ENCODE measurements at regions not wholly inside any gene's neighbourhood (a gene's known extent, or its start where the extent isn't known, plus 50 kb on each side); places are given as distances from the start of the nearest gene placed in this dataset.
A peak's percentile ranks its signal among the peaks of the same experiment; 100 is the strongest.

DNA sequence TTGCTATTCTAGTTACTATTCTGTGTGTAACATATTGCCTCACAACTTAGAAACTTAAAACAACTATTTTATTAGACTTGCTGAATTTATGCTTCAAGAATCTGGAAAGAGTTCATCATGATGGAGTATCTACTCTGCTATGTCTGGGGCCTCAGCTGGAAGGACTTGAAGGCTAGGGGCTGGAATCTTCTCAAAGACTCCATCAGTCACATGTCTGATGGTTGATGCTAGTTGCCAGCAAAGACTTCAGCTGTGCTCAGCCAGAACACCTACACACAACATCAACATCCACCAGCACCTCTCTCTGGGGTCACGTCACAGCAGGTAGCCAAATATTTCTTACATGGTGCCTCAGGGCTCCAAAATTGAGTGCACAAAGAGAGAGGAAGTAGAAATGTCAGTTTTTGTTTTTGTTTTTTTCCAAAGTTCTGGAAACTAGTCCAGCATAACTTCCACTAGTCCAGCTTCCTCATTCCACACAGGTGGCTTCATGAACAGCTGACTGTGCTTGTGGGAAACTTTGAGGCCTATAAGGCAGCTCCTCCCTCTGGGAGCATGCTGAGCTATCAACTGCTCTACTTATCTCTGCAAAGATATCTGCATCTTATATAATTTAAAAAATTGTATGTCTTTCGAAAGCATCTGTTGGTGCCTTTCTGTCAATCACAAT lies 325.4 kb upstream of the AGTR1 start:
- H3K9me3 ChIP-seq, result no peaks in the 10 kb centered on the region
- TF ChIP-seq POLR2A (IDR thresholded peaks at IDR 0.05; ENCODE audit: low read depth) (no peak), EP300 (IDR thresholded peaks at IDR 0.05) (no peak), POLR2AphosphoS5 (IDR thresholded peaks at IDR 0.05) (no peak)
- TF ChIP-seq, protein P1, sequence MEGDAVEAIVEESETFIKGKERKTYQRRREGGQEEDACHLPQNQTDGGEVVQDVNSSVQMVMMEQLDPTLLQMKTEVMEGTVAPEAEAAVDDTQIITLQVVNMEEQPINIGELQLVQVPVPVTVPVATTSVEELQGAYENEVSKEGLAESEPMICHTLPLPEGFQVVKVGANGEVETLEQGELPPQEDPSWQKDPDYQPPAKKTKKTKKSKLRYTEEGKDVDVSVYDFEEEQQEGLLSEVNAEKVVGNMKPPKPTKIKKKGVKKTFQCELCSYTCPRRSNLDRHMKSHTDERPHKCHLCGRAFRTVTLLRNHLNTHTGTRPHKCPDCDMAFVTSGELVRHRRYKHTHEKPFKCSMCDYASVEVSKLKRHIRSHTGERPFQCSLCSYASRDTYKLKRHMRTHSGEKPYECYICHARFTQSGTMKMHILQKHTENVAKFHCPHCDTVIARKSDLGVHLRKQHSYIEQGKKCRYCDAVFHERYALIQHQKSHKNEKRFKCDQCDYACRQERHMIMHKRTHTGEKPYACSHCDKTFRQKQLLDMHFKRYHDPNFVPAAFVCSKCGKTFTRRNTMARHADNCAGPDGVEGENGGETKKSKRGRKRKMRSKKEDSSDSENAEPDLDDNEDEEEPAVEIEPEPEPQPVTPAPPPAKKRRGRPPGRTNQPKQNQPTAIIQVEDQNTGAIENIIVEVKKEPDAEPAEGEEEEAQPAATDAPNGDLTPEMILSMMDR (IDR thresholded peaks at IDR 0.05), result no peak
- WGBS, result 76% methylated on average over 2 of the region's 2 CpGs
- H3K27ac ChIP-seq (replicated peaks in 1 of 4), result no peak overlapping the region
- no peaks in the 10 kb centered on the region for H3K27me3 ChIP-seq
- intact Hi-C loops (cut with DNase I), result no loop called here
- H3K4me1 ChIP-seq, result no peaks in the 10 kb centered on the region
- H3K36me3 ChIP-seq, result no peaks in the 10 kb centered on the region
- DNase-seq (ENCODE audit: extremely low spot score), result no peak
- no peak overlapping the region for H3K4me3 ChIP-seq

DNA sequence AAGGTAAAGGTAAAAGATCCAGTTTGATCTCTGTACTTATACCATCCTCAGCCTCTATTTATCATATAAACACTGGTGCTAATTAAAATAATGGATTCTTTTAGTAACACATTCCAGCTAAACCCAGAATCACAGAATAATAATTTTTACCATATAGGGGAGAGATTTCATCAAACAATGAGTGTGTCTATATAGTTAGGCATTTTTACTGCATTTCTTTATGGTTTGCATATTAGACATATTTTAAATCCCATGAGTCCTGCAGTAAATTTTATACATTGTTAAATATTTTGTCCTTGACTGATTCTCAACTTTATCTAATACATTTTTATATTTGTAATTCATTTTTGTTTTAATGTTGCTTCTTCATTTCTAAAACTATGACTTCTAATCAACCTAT lies 323.7 kb upstream of the AGTR1 start:
- H3K4me3 ChIP-seq, result no peak overlapping the region
- no peaks in the 10 kb centered on the region for H3K9me3 ChIP-seq
- no peak for TF ChIP-seq POLR2AphosphoS5 (IDR thresholded peaks at IDR 0.05)
- TF ChIP-seq, protein P1 (IDR thresholded peaks at IDR 0.05), result no peak
- TF ChIP-seq POLR2A (IDR thresholded peaks at IDR 0.05; ENCODE audit: low read depth), result no peak
- TF ChIP-seq EP300 (IDR thresholded peaks at IDR 0.05), result no peak
- H3K4me1 ChIP-seq, result no peaks in the 10 kb centered on the region
- intact Hi-C loops (cut with DNase I), result no loop called here
- no peak for DNase-seq (ENCODE audit: extremely low spot score)
- no peaks in the 10 kb centered on the region for H3K27me3 ChIP-seq
- no peak overlapping the region for H3K27ac ChIP-seq (replicated peaks in 1 of 4)
- no peaks in the 10 kb centered on the region for H3K36me3 ChIP-seq

DNA sequence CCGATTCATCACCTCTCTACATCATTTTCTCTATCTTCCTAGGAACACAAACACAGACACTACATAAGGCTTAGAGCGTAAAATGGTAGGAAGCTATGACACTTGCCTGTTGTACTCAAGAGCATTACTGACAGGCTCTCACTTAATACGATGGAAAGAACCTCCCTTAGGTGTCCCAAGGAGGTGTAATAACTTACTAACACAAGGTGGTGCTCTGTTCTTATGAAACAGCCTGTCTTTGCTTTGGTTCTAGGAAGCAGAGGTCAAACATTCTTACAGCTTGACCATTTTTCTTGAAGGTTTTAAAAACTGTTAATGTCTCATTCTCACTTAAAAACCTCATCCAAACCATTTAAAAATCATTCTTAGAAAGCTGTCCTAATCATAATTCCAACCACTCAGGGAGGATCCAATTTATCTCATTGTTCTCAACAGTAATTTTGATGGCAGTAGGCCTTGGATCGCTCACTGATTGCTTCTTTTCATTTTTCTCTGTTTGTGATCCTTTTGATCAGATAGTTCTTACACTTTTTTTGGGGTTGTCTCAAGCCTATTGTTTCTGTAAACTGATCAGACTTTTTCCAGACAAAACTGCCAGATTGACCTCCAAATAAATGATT lies 317.8 kb upstream of the AGTR1 start:
- no peak overlapping the region for H3K27ac ChIP-seq (replicated peaks in 1 of 4)
- no peak overlapping the region for H3K4me3 ChIP-seq
- no peaks in the 10 kb centered on the region for H3K27me3 ChIP-seq
- H3K4me1 ChIP-seq, result no peaks in the 10 kb centered on the region
- H3K36me3 ChIP-seq, result no peaks in the 10 kb centered on the region
- TF ChIP-seq, protein P1 (IDR thresholded peaks at IDR 0.05), result peak; percentile 50 to 63 (median 62)
- TF ChIP-seq POLR2AphosphoS5 (IDR thresholded peaks at IDR 0.05) (no peak), POLR2A (IDR thresholded peaks at IDR 0.05; ENCODE audit: low read depth) (no peak), EP300 (IDR thresholded peaks at IDR 0.05) (no peak)
- WGBS, result 70% methylated on average over 4 of the region's 4 CpGs
- no peak for DNase-seq (ENCODE audit: extremely low spot score)
- H3K9me3 ChIP-seq, result no peaks in the 10 kb centered on the region
- intact Hi-C loops (cut with DNase I), result loop anchor here (2.0 to 10.0 kb wide), 3 partner anchors 342 to 567 kb away; partner anchors contain the start of gene CPA3

DNA sequence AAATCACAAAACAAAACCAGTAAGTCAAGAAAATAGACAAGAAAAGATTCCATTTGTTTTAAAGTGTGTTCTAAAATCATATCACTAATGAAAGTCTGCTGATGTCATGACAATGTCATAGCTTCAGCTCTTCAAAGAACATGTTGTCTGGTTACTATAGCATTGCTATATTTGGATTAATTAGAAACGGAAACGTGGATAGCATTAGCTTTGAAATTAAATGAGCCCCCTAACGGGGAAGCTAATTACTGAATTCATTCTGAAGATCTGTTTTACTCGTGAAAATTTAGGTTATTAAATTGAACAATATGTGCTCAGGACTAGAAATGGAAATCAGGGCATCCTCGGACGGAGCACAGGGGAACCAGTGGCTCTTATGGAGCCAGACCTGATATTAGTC lies 316.7 kb upstream of the AGTR1 start:
- Histone ChIP-seq H3K36me3 (no peaks in the 10 kb centered on the region), H3K4me3 (no peak overlapping the region), H3K27me3 (no peaks in the 10 kb centered on the region), H3K4me1 (no peaks in the 10 kb centered on the region), H3K9me3 (no peaks in the 10 kb centered on the region), H3K27ac (replicated peaks in 1 of 4) (no peak overlapping the region)
- no peak for DNase-seq (ENCODE audit: extremely low spot score)
- 90% methylated on average over 6 of the region's 6 CpGs for WGBS
- no peak for TF ChIP-seq POLR2AphosphoS5 (IDR thresholded peaks at IDR 0.05)
- TF ChIP-seq, protein P1 (IDR thresholded peaks at IDR 0.05), result no peak
- no peak for TF ChIP-seq EP300 (IDR thresholded peaks at IDR 0.05)
- no peak for TF ChIP-seq POLR2A (IDR thresholded peaks at IDR 0.05; ENCODE audit: low read depth)
- intact Hi-C loops (cut with DNase I), result loop anchor here (5.0 to 10.0 kb wide), 2 partner anchors 341 to 484 kb away; partner anchors contain the start of gene CPA3
